GM21529 (cell line): ENCODE measurements at regions not wholly inside any gene's neighbourhood (a gene's known extent, or its start where the extent isn't known, plus 50 kb on each side); places are given as distances from the start of the nearest gene placed in this dataset.

Source experiments
- ATAC-seq: cut with Tn5 transposase; IDR thresholded peaks from one replicate; pipeline ENCODE4 v1.9.1; 2021; ENCODE audit not compliant: unreplicated experiment

GRCh38 chr4:23207059-23207458 is 514.3 kb downstream of the GBA3 start:
- ATAC-seq, result no peak

GRCh38 chr4:23202712-23203247 is 510.0 kb downstream of the GBA3 start:
- ATAC-seq, result no peak

DNA sequence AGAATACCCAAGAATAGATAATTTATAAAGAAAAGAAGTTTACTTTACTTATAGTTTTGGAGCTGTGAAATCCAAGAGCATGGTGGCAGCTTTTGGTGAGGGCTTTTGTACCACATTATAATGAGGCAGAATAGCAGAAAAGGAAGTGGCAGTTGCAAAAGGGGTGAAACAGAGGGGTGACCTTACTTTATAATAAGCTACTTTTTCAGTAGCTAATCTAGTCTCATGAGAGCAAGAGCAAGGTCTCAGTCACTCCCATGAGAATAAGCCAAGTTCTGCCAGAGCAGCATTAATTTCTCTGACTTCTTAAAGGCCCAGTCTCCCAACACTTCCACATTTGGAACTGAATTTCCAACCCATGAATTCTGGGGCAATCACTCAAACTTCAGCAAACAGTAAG is 502.0 kb downstream of the GBA3 start:
- no peak for ATAC-seq

DNA sequence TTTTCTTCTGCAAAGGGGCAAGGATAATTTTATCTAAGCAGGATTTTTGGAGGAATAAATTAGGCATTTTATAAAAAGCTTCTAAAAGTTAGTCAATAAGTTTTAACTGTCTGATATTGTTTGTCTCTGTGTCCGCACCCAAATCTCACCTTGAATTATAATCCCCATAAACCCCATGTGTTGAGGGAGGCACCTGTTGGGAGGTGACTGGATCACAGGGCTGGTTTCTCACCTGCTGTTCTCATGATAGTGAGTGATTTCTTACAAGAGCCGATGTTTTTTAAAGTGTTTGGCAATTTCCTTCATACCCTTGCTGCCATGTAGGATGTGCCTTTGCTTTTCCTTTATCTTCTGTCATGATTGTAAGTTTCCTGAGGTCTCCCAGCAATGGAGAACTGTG is 481.4 kb downstream of the GBA3 start:
- no peak for ATAC-seq

DNA sequence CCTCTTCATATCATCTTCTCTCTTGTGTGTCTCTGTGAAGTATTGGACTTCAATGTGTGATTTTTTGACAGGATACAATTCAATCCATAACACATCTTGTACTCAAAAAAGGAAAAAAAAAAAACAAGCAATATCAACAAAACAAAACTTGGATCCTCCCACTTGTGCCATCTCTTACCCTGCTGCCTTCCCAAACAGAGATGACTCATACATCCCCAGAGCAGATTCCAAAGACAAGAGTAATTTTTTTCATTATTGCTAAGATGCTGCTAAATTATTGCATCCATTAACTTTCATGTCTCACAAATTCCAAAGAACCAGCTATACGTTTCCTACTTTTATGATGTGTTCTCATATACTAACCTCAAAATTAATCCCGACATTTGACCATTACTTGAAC is 479.2 kb downstream of the GBA3 start:
- no peak for ATAC-seq

DNA sequence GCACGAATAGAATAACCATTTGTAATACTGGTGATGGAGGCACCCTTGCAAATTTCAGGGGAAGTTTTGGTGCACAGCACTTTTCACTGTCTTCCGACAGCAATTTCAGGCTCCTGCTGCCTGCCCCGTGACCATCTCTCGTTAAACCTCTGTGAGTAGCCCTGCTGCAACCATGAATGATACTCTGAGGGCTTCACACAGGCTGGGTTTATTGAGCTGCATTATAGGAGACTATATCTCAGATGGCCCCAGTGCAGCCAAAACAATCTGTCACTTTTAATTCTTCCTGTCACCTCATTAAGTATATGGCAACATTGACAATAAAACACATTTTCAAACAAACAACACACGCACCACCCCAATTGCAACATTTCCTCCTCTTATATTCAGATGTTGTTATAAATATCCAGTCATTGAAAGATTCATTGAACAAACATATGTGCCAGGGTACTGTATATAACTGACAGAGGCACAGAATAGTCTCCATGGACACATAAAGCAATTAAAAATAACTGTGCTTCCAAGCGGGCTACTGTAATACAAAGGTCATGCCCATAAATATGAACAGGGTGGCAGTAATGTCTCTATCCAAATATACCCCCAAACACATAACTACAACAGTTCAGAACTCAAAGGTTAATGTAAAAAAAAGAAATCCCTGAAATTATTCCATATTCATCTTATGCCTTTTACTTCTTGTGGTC is 477.0 kb downstream of the GBA3 start:
- ATAC-seq, result no peak

- no peak for ATAC-seq
These were observed 474.2 kb downstream of the GBA3 start for GRCh38 chr4:23166919-23167318.

DNA sequence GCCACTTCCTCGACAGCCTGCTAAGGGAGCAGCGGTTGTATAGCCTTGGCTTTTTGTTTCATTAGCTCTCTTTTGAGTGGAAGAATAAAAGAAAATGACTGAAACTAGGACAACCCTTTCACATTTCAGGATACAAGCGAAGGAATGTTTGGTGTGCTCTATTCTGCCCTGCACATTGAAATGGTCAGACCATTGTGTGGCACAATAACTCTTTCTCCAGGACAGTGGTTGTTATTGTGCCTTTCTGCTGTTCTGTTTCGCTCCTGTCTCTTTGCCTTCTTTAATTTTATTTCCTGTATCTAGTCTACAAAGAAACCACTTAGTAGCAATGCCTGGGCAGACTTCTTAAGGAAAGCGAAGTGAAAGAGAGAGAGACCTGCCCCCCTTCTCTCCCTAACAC is 473.7 kb downstream of the GBA3 start:
- no peak for ATAC-seq

DNA sequence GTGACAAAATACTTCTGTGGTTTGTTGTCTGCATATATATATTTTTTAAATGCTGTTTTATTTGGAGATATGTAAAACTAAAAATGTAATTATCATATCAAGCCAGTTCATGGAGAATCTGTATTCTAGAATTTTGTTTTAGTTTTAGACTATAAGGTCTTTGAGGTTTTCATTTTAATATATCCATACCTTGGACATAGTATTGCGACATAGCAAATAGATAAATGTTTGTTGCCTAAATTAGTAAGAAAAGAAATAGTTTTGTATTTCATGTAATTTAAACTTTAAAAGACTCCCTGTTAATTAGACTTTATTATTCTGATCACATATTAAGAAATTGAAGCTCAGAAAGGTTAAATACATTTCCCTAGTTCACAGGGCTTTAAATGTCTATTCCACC is 472.9 kb downstream of the GBA3 start:
- ATAC-seq, result no peak

DNA sequence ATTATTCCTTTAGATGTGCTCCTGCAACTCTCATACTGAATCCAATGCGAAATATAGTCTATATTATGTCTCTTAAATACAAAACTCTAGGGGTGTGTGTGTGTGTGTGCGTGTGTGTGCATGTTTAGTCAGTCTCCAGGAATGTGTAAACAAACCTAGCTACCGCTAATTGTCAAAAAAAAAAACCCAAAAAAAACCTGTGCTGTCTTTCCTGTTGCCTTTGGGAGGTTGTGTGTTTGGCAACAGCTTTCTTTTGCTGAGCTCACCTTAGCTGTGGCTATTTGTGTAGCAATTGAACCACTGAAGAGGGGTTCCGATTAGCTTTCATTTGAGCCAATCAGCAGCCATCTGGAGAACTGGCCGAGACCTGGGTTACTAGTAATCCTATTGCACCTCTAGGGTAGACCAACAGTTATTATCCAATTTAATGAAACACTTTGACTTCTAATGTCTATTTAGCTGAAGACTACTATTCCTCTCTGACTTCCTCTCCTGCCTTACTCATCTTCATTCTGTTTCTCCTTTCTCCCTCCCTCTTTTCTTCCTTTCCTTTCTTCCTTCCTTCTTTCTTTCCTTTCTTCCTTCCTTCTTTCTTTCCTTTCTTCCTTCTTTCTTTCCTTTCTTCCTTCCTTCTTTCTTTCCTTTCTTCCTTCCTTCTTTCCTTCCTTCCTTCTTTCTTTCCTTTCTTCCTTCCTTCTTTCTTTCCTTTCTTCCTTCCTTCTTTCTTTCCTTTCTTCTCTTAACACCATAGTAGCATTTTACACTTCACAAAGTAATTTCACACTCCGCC is 471.1 kb downstream of the GBA3 start:
- no peak for ATAC-seq

GRCh38 chr4:23162275-23162674 is 469.5 kb downstream of the GBA3 start:
- ATAC-seq, result no peak

- ATAC-seq, result no peak
These were observed 469.1 kb downstream of the GBA3 start for GRCh38 chr4:23161787-23162186.

GRCh38 chr4:23153076-23153475 is 460.3 kb downstream of the GBA3 start:
- no peak for ATAC-seq

GRCh38 chr4:23149815-23150214 is 457.1 kb downstream of the GBA3 start:
- no peak for ATAC-seq

- no peak for ATAC-seq
These were observed 452.0 kb downstream of the GBA3 start for GRCh38 chr4:23144707-23145106.

GRCh38 chr4:23135792-23136645 is 443.3 kb downstream of the GBA3 start:
- ATAC-seq, result peak; percentile 48

- ATAC-seq, result no peak
These were observed 441.6 kb downstream of the GBA3 start for GRCh38 chr4:23134331-23134730.

- no peak for ATAC-seq
These were observed 438.1 kb downstream of the GBA3 start for GRCh38 chr4:23130845-23131244.

DNA sequence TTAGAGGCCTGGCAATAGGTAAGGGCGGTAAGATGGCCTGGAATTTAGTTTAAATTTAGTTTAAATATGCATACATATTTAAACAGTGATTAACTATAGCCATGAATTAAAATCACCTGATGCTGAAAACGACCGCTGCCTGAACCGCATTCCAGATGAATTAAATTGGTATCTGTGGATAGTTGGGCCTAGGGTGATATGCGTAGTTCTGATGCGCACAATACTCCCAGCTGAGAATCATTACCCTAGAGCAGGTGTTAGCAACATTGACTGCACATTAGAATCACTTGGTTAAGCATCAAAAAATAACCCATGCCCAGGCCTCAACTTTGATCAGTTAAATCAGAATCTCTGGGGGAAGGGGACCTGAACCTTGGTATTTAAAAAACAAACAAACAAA is 432.4 kb downstream of the GBA3 start:
- ATAC-seq, result no peak

- ATAC-seq, result no peak
These were observed 430.1 kb downstream of the GBA3 start for GRCh38 chr4:23122666-23123400.

DNA sequence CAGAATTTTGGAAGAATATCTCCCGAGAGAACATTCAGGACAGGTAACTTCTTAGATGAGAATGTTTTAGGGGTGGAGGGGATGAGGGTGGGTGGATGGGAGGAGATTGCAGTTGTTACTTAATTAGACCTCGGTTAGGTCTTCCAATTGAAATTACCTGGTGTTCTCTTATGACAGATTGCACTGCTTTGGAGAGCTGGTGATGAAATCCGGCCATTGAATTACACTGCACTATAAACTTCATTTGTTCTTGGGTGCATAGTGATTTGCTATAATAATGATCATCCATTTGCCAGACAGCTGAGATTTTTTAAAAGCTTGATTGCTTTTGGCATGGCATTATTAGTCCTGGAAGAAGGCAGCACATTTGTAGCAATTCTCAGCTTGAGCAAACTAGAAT is 427.6 kb downstream of the GBA3 start:
- no peak for ATAC-seq
